IMR-90 (cell line): ENCODE measurements at regions not wholly inside any gene's neighbourhood (a gene's known extent, or its start where the extent isn't known, plus 50 kb on each side); places are given as distances from the start of the nearest gene placed in this dataset.

Experiments used
- ATAC-seq: fragments of 200-7000 bp; cut with Tn5 transposase; 2 replicates; pipeline ENCODE4 v1.9.1; 2020; ENCODE audit warnings: low read depth, mild to moderate bottlenecking, moderate library complexity
- BruUV-seq: library from RNA; stranded (reverse); fragments of 400-500 nt; replicated peaks from 2 replicates; lab custom pipeline; 2021; lab: Mats Ljungman, UMichigan
- CTCF ChIA-PET: fragments of 300-600 bp; formaldehyde crosslinking; extraction: SDS; loops from one replicate; lab custom pipeline; 2021; ENCODE audit warnings: antibody characterized with exemption; lab: Yijun Ruan, JAX
- POLR2A ChIA-PET: fragments of 300-600 bp; sonication (Branson Sonifier 250); formaldehyde crosslinking; loops from one replicate; lab custom pipeline; 2022; ENCODE audit warnings: antibody characterized with exemption; ENCODE audit not compliant: unreplicated experiment; lab: Charles Lee
- DNase-seq: peaks from one replicate; pipeline ENCODE4 v3.0.0; 2013
- H2AFZ ChIP-seq: replicated peaks from 2 replicates; pipeline ENCODE3; 2013; ENCODE audit warnings: low read length, mild to moderate bottlenecking; ENCODE audit not compliant: poor library complexity
- H2AK5ac ChIP-seq: 2 replicates; pipeline ENCODE4 v1.6.1; 2013; ENCODE audit warnings: low read depth, low read length, inconsistent platforms
- H2AK9ac ChIP-seq: replicated peaks from 2 replicates; pipeline ENCODE3; 2013; ENCODE audit warnings: mild to moderate bottlenecking, low read depth, low read length, moderate library complexity; ENCODE audit not compliant: poor library complexity
- H2BK120ac ChIP-seq: 2 replicates; pipeline ENCODE4 v1.6.1; 2013; ENCODE audit warnings: low read depth, low read length, inconsistent platforms
- H2BK15ac ChIP-seq: 3 replicates; pipeline ENCODE4 v1.6.1; 2013; ENCODE audit warnings: low read depth, low read length, inconsistent platforms
- H2BK20ac ChIP-seq: 2 replicates; pipeline ENCODE4 v1.6.1; 2013; ENCODE audit warnings: low read depth, mild to moderate bottlenecking, inconsistent platforms, low read length, moderate library complexity
- H2BK5ac ChIP-seq: 2 replicates; pipeline ENCODE4 v1.6.1; 2013; ENCODE audit warnings: mild to moderate bottlenecking, low read depth, low read length, inconsistent platforms; ENCODE audit not compliant: poor library complexity, severe bottlenecking
- H3K14ac ChIP-seq: replicated peaks from 2 replicates; pipeline ENCODE4 v1.6.1; 2013; ENCODE audit warnings: low read depth, low read length, inconsistent platforms
- H3K18ac ChIP-seq: 2 replicates; pipeline ENCODE4 v1.6.1; 2013; ENCODE audit warnings: low read depth, low read length, control low read depth
- H3K23ac ChIP-seq: 2 replicates; pipeline ENCODE4 v1.6.1; 2013; ENCODE audit warnings: low read depth, low read length, inconsistent platforms
- H3K27ac ChIP-seq: 2 replicates; pipeline ENCODE4 v1.5.1; 2013; ENCODE audit warnings: mild to moderate bottlenecking, control low read depth, low read length; ENCODE audit not compliant: insufficient read depth
- H3K27me3 ChIP-seq: 2 replicates; pipeline ENCODE4 v1.6.1; 2013; ENCODE audit warnings: low read length; ENCODE audit not compliant: control insufficient read depth, insufficient read depth
- H3K36me3 ChIP-seq: 2 replicates; pipeline ENCODE4 v1.6.1; 2013; ENCODE audit warnings: low read length, mixed read lengths; ENCODE audit not compliant: control insufficient read depth, insufficient read depth
- H3K4ac ChIP-seq: 2 replicates; pipeline ENCODE4 v1.6.1; 2013; ENCODE audit warnings: low read depth, low read length, inconsistent platforms
- H3K4me1 ChIP-seq: 2 replicates; pipeline ENCODE4 v1.6.1; 2013; ENCODE audit warnings: low read length, mixed read lengths; ENCODE audit not compliant: control insufficient read depth, insufficient read depth
- H3K4me2 ChIP-seq: 2 replicates; pipeline ENCODE4 v1.6.1; 2013; ENCODE audit warnings: low read depth, mild to moderate bottlenecking, control low read depth, low read length, moderate library complexity
- H3K4me3 ChIP-seq: 2 replicates; pipeline ENCODE4 v1.5.1; 2013; ENCODE audit warnings: low read depth, mild to moderate bottlenecking, control low read depth, low read length, moderate library complexity; ENCODE audit not compliant: insufficient read depth
- H3K56ac ChIP-seq: 2 replicates; pipeline ENCODE4 v1.6.1; 2013; ENCODE audit warnings: low read length, inconsistent platforms; ENCODE audit not compliant: insufficient read depth; ENCODE audit errors: extremely low read depth
- H3K79me1 ChIP-seq, 2 experiments: 2 replicates each; pipeline ENCODE4 v1.6.1; 2013; ENCODE audit warnings: low read length in 2 of 2, inconsistent platforms in 1 of 2, low read depth in 1 of 2
- H3K9ac ChIP-seq: 2 replicates; pipeline ENCODE4 v1.6.1; 2013; ENCODE audit warnings: low read depth, low read length, control low read depth
- H3K9me1 ChIP-seq: 2 replicates; pipeline ENCODE4 v1.6.1; 2013; ENCODE audit warnings: low read length, inconsistent platforms; ENCODE audit not compliant: insufficient read depth
- H3K9me3 ChIP-seq: 2 replicates; pipeline ENCODE4 v1.6.1; 2013; ENCODE audit warnings: low read length; ENCODE audit not compliant: control insufficient read depth, insufficient read depth
- H4K20me1 ChIP-seq: 2 replicates; pipeline ENCODE4 v1.6.1; 2013; ENCODE audit warnings: low read length, inconsistent platforms; ENCODE audit not compliant: insufficient read depth
- H4K5ac ChIP-seq: 2 replicates; pipeline ENCODE4 v1.6.1; 2013; ENCODE audit warnings: mild to moderate bottlenecking, low read depth, low read length, control low read depth
- H4K8ac ChIP-seq, 2 experiments: 2 replicates each; pipeline ENCODE4 v1.6.1; 2013; ENCODE audit warnings: low read depth in 2 of 2, low read length in 2 of 2, control low read depth in 1 of 2, inconsistent platforms in 1 of 2
- H4K91ac ChIP-seq: 2 replicates; pipeline ENCODE4 v1.6.1; 2013; ENCODE audit warnings: low read depth, low read length, inconsistent platforms; ENCODE audit not compliant: insufficient read depth
- BHLHE40 ChIP-seq: fragments of 150-350 bp; IDR thresholded peaks from 2 replicates; pipeline ENCODE4 v1.6.1; 2016; ENCODE audit warnings: mild to moderate bottlenecking, low read depth, low read length
- CEBPB ChIP-seq: IDR thresholded peaks from 2 replicates; pipeline ENCODE4 v1.6.1; 2012; ENCODE audit warnings: low read depth, low read length, improper control_type of control experiment
- CHD1 ChIP-seq: IDR thresholded peaks from 2 replicates; pipeline ENCODE4 v1.6.1; 2012; ENCODE audit warnings: low read depth, low read length, improper control_type of control experiment
- CTCF ChIP-seq: conservative IDR thresholded peaks from 2 replicates; pipeline ENCODE4 v1.5.1; 2012; ENCODE audit warnings: mild to moderate bottlenecking, low read depth, low read length, improper control_type of control experiment
- FOS ChIP-seq: fragments of 150-350 bp; IDR thresholded peaks from 2 replicates; pipeline ENCODE4 v1.6.1; 2016; ENCODE audit warnings: low read depth, low read length
- MAFK ChIP-seq: IDR thresholded peaks from 2 replicates; pipeline ENCODE4 v1.6.1; 2012; ENCODE audit warnings: low read depth, low read length, improper control_type of control experiment
- MAZ ChIP-seq: IDR thresholded peaks from 2 replicates; pipeline ENCODE4 v1.6.1; 2012; ENCODE audit warnings: low read depth, mild to moderate bottlenecking, low read length, improper control_type of control experiment, moderate library complexity, borderline replicate concordance
- MXI1 ChIP-seq: IDR thresholded peaks from 2 replicates; pipeline ENCODE4 v1.6.1; 2012; ENCODE audit warnings: low read depth, mild to moderate bottlenecking, low read length, moderate library complexity, borderline replicate concordance
- NFE2L2 ChIP-seq: fragments of 150-350 bp; IDR thresholded peaks from 2 replicates; pipeline ENCODE4 v1.6.1; 2016; ENCODE audit warnings: low read depth, mild to moderate bottlenecking, low read length
- POLR2A ChIP-seq: IDR thresholded peaks from 2 replicates; pipeline ENCODE4 v1.6.1; 2012; ENCODE audit warnings: mild to moderate bottlenecking, low read depth, low read length
- RAD21 ChIP-seq: IDR thresholded peaks from 2 replicates; pipeline ENCODE4 v1.6.1; 2012; ENCODE audit warnings: low read length, improper control_type of control experiment
- RCOR1 ChIP-seq: IDR thresholded peaks from 2 replicates; pipeline ENCODE4 v1.6.1; 2012; ENCODE audit warnings: mild to moderate bottlenecking, low read length, improper control_type of control experiment; ENCODE audit not compliant: insufficient replicate concordance
- RFX5 ChIP-seq: IDR thresholded peaks from 2 replicates; pipeline ENCODE4 v1.8.0; 2012; ENCODE audit warnings: low read depth, mild to moderate bottlenecking, low read length, moderate library complexity
- SMC3 ChIP-seq: fragments of 150-350 bp; IDR thresholded peaks from 2 replicates; pipeline ENCODE4 v1.6.1; 2016; ENCODE audit warnings: low read depth, mild to moderate bottlenecking, antibody characterized with exemption, low read length, moderate library complexity
- WGBS, 2 experiments: methylation state at CpG; one replicate each; pipeline versions ENCODE4 v1.1.5 to v1.1.7; 2013; ENCODE audit warnings: missing lambda C conversion rate in 2 of 2; ENCODE audit not compliant: insufficient read length in 1 of 2; ENCODE audit errors: extremely low coverage in 2 of 2; 5-methylcytosine and 5-hydroxymethylcytosine counted together
- dilution Hi-C: fragments of 300-500 bp; cut with HindIII; formaldehyde crosslinking; loops from one replicate; pipeline ENCODE4 v1.14.3; 2018; ENCODE audit warnings: low sequenced_read_pairs; ENCODE audit not compliant: unreplicated experiment
- in situ Hi-C: fragments of 300-500 bp; cut with MboI; formaldehyde crosslinking; loops from 3 replicates; pipeline ENCODE4 v1.14.3; 2019; ENCODE audit warnings: low sequenced_read_pairs, inconsistent platforms, mixed read lengths
- intact Hi-C: fragments of 100-400 bp; cut with micrococcal nuclease; formaldehyde crosslinking; loops from 2 replicates; pipeline ENCODE4 v1.10.0; 2022
- TF ChIP-seq, protein P1 (sequence below): fragments of 150-350 bp; IDR thresholded peaks from 2 replicates; pipeline ENCODE4 v1.6.1; 2016; ENCODE audit warnings: low read depth, mild to moderate bottlenecking, low read length, moderate library complexity, borderline replicate concordance
- TF ChIP-seq, protein P2 (sequence below): fragments of 150-350 bp; IDR thresholded peaks from 2 replicates; pipeline ENCODE4 v1.6.1; 2017; ENCODE audit warnings: mild to moderate bottlenecking, antibody characterized with exemption, low read length, low read depth

DNA sequence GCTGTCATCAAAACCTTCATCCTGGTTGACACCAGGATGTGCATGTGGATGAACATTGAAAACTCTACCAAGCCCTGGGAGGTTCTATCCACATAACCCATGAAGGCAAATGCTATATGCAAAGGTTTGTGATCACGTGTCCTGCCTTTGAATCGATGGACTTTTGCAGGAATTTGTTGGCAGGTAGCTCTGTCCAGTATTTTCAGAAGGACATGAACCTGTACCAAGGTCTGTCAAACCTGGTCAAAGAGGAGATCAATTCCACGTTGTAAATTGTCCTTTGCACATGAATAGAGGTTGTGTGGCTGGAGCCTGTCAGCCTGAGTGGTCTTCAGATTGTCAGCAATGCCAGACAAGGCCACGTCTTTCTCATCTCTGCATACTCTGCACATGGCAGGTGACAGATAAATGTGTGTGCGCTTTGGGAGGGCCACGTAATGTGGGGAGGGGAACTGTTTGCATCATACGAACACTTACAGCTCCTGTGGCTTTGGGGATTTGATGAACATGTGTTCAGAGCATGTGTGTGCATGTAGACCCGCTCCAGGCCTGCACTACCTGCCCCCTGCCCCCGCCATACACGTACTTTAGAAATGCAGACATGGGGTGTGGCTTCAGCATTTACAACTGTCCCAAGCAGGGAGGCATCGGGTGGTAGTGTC, 169.1 kb downstream of the ERMARD start:
- Histone ChIP-seq H3K27ac (no peak overlapping the region), H2AK9ac (no peak overlapping the region), H3K56ac (no peak overlapping the region), H2AK5ac (no peak overlapping the region), H3K23ac (no peak overlapping the region), H3K9ac (no peak overlapping the region), H3K9me1 (no peaks in the 10 kb centered on the region), H3K79me1 (no peaks in the 10 kb centered on the region), H2BK20ac (no peak overlapping the region), H4K20me1 (no peaks in the 10 kb centered on the region), H2BK120ac (no peak overlapping the region), H3K4me3 (no peak overlapping the region), H3K18ac (no peak overlapping the region), H4K91ac (no peak overlapping the region), H3K4me2 (no peak overlapping the region), H3K36me3 (no peaks in the 10 kb centered on the region), H3K9me3 (peaks cover 58% of the 10 kb centered on the region), H3K14ac (no peak overlapping the region), H2AFZ (no peak overlapping the region), H2BK5ac (no peak overlapping the region), H4K8ac (no peak overlapping the region), H2BK15ac (no peak overlapping the region), H3K4me1 (no peaks in the 10 kb centered on the region), H4K5ac (no peak overlapping the region), H3K4ac (no peak overlapping the region), H3K27me3 (no peaks in the 10 kb centered on the region)
- BruUV-seq: no TSS peak
- 57% methylated on average over 3 of the region's 11 CpGs; no CpG with 5 or more reads in 1 of the 2 experiments for WGBS, 2 experiments
- CTCF ChIA-PET: no interaction called here
- ATAC-seq (no peak), DNase-seq (no peak)
- intact Hi-C loops (no loop called here), in situ Hi-C loops (no loop called here), dilution Hi-C loops (no loop called here)
- no peak for TF ChIP-seq CTCF
- no peak for TF ChIP-seq RCOR1
- no peak for TF ChIP-seq RAD21
- TF ChIP-seq BHLHE40: no peak
- TF ChIP-seq, protein P1, sequence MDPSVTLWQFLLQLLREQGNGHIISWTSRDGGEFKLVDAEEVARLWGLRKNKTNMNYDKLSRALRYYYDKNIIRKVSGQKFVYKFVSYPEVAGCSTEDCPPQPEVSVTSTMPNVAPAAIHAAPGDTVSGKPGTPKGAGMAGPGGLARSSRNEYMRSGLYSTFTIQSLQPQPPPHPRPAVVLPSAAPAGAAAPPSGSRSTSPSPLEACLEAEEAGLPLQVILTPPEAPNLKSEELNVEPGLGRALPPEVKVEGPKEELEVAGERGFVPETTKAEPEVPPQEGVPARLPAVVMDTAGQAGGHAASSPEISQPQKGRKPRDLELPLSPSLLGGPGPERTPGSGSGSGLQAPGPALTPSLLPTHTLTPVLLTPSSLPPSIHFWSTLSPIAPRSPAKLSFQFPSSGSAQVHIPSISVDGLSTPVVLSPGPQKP: no peak
- no peak for TF ChIP-seq MAFK
- TF ChIP-seq MXI1: no peak
- TF ChIP-seq, protein P2, sequence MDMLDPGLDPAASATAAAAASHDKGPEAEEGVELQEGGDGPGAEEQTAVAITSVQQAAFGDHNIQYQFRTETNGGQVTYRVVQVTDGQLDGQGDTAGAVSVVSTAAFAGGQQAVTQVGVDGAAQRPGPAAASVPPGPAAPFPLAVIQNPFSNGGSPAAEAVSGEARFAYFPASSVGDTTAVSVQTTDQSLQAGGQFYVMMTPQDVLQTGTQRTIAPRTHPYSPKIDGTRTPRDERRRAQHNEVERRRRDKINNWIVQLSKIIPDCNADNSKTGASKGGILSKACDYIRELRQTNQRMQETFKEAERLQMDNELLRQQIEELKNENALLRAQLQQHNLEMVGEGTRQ: no peak
- TF ChIP-seq SMC3: no peak
- no peak for TF ChIP-seq CHD1
- no peak for TF ChIP-seq POLR2A
- TF ChIP-seq CEBPB: no peak
- TF ChIP-seq RFX5: no peak
- TF ChIP-seq FOS: no peak
- TF ChIP-seq NFE2L2: no peak
- TF ChIP-seq MAZ: no peak
- POLR2A ChIA-PET: no interaction called here
